Activated CD4-positive, alpha-beta memory T cell treated with anti-CD3 and anti-CD28 coated beads for 36 hours (primary cell): ENCODE measurements at regions not wholly inside any gene's neighbourhood (a gene's known extent, or its start where the extent isn't known, plus 50 kb on each side); places are given as distances from the start of the nearest gene placed in this dataset.

ENCODE experiments used
- CTCF ChIA-PET: fragments of 350-600 bp; sonication (Branson Sonifier 250); formaldehyde crosslinking; loops from one replicate; lab custom pipeline; 2021; ENCODE audit warnings: antibody characterized with exemption, inconsistent platforms; lab: Charles Lee
- POLR2A ChIA-PET: fragments of 350-600 bp; sonication (Branson Sonifier 250); formaldehyde crosslinking; loops from one replicate; lab custom pipeline; 2021; ENCODE audit warnings: antibody characterized with exemption; lab: Charles Lee
- DNase-seq: peaks from one replicate; pipeline ENCODE4 v3.0.0-alpha.2; 2020
- H3K27ac Mint-ChIP-seq: one replicate; pipeline ENCODE4 v1.8.0; 2021; ENCODE audit warnings: mixed read lengths
- H3K27me3 Mint-ChIP-seq: one replicate; pipeline ENCODE4 v1.8.0; 2021; ENCODE audit warnings: mixed read lengths
- H3K36me3 Mint-ChIP-seq: one replicate; pipeline ENCODE4 v1.8.0; 2021; ENCODE audit warnings: mixed read lengths
- H3K4me1 Mint-ChIP-seq: one replicate; pipeline ENCODE4 v1.8.0; 2021; ENCODE audit warnings: low read depth, mixed read lengths
- H3K4me3 Mint-ChIP-seq: one replicate; pipeline ENCODE4 v1.8.0; 2021; ENCODE audit warnings: mild to moderate bottlenecking, mixed read lengths
- H3K9me3 Mint-ChIP-seq: one replicate; pipeline ENCODE4 v1.8.0; 2021; ENCODE audit warnings: mixed read lengths
- intact Hi-C: fragments of 100-400 bp; cut with micrococcal nuclease; formaldehyde crosslinking; loops from one replicate; pipeline ENCODE4 v1.15.1; 2023

GRCh38 chr3:17798000-17798399 is 55.6 kb upstream of the TBC1D5 start:
- Mint-ChIP-seq H3K9me3 (peaks cover 4% of the 10 kb centered on the region), H3K36me3 (peaks cover 4% of the 10 kb centered on the region), H3K27ac (no peak overlapping the region), H3K4me1 (no peaks in the 10 kb centered on the region), H3K4me3 (no peak overlapping the region), H3K27me3 (peaks cover 3% of the 10 kb centered on the region)
- CTCF ChIA-PET, result interaction anchor here (1.5 kb wide), 1 partner anchor 43 kb away, joined by 6 read pairs; no protein-coding TSS in a partner anchor
- POLR2A ChIA-PET, result interaction anchor here (0.6 kb wide), 1 partner anchor 1081 kb away, joined by 3 read pairs; no protein-coding TSS in a partner anchor
- intact Hi-C loops, result no loop called here
- no peak for DNase-seq

DNA sequence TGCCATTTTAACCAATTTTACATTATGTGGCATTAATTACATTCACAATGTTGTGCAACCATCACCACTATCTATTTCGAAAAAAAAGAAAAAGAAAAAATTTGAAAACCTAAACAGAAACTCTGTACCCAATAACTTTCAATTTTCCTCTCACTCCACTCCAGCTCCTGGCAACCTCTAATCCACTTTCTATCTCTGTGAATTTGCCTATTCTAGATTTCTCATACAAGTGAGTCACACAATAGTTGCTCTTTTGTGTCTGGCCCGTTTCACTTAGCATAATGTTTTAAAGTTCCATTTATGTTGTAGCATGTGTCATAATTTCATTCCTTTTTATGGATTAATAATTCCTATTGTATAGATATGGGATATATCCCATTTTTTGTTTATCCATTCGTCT is 53.3 kb upstream of the TBC1D5 start:
- peaks cover 12% of the 10 kb centered on the region for H3K9me3 Mint-ChIP-seq
- ChIA-PET POLR2A (no interaction called here), CTCF (no interaction called here)
- peaks cover 7% of the 10 kb centered on the region for H3K27me3 Mint-ChIP-seq
- intact Hi-C loops, result no loop called here
- H3K4me3 Mint-ChIP-seq, result no peak overlapping the region
- no peak overlapping the region for H3K27ac Mint-ChIP-seq
- DNase-seq, result no peak
- no peaks in the 10 kb centered on the region for H3K4me1 Mint-ChIP-seq
- peaks cover 11% of the 10 kb centered on the region for H3K36me3 Mint-ChIP-seq

- POLR2A ChIA-PET, result no interaction called here
- CTCF ChIA-PET, result no interaction called here
- Mint-ChIP-seq H3K27ac (no peak overlapping the region), H3K36me3 (peaks cover 11% of the 10 kb centered on the region), H3K4me1 (no peaks in the 10 kb centered on the region), H3K9me3 (peaks cover 12% of the 10 kb centered on the region), H3K4me3 (no peak overlapping the region), H3K27me3 (peaks cover 7% of the 10 kb centered on the region)
- no peak for DNase-seq
- intact Hi-C loops, result no loop called here
These were observed 52.8 kb upstream of the TBC1D5 start for GRCh38 chr3:17795280-17795679.

GRCh38 chr3:17793542-17794195 is 51.2 kb upstream of the TBC1D5 start:
- Mint-ChIP-seq H3K4me1 (no peaks in the 10 kb centered on the region), H3K27ac (no peak overlapping the region), H3K27me3 (peaks cover 7% of the 10 kb centered on the region), H3K9me3 (peaks cover 12% of the 10 kb centered on the region), H3K4me3 (no peak overlapping the region), H3K36me3 (peaks cover 14% of the 10 kb centered on the region)
- intact Hi-C loops, result no loop called here
- ChIA-PET CTCF (interaction anchor here (0.5 kb wide), 1 partner anchor 41 kb away, joined by 3 read pairs; no protein-coding TSS in a partner anchor), POLR2A (no interaction called here)
- DNase-seq, result no peak
